ENCODE measurements at regions not wholly inside any gene's neighbourhood (a gene's known extent, or its start where the extent isn't known, plus 50 kb on each side); places are given as distances from the start of the nearest gene placed in this dataset.

DNA sequence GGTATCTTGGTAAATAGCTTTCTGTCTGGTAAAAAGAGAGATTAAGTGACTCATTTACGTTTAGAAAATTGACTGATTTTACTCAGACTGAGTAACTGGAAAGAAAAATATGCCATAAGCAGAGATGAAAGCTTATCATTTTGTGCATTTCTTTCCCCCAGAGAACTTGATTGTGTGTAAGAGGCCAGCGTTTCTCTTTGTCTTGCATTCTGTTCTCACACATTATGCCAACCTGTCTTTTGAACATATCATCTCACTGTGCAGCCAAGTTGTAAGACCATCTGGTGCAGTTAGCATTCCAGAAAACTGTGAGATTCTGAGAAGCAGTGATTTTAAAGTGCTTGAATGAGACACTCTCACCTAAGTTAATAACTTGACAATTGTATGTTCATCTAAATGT, 651.3 kb downstream of the TECRL start:
- DNase-seq = no peak
- intact Hi-C loops (cut with DNase I) = no loop called here

GRCh38 chr4:63742882-63743281, 666.4 kb downstream of the TECRL start:
- intact Hi-C loops (cut with DNase I) = no loop called here

More for the DNA sequence above, 651.3 kb downstream of the TECRL start:
- ATAC-seq = no peak
- no peak overlapping the region for H3K27ac ChIP-seq
- no peak overlapping the region for H3K4me3 ChIP-seq
- H3K36me3 ChIP-seq = no peaks in the 10 kb centered on the region
- H3K4me1 ChIP-seq = no peaks in the 10 kb centered on the region
- no peaks in the 10 kb centered on the region for H3K27me3 ChIP-seq (ENCODE audit: low read depth)
- no peak for TF ChIP-seq CTCF (IDR thresholded peaks at IDR 0.05)
- no peaks in the 10 kb centered on the region for H3K9me3 ChIP-seq

DNA sequence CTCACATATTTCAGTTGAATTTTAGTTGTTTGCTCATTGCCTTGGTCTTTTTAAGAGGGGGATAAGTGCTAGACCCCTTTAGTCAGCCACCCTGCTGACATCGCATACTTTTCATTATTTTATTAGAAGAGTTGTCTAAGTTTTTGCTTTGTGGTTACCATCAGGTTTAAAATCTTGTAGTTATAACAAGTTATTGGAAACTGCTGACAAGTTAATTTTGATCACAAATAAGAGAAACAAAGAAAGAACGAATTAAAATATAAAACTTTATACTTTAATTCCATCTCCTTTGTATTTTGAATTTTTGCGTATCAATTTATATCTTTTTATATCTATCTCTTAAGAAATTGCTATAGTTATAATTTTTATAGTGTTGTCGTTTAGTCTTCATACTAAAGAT, 679.7 kb downstream of the TECRL start:
- Histone ChIP-seq H3K9me3 (no peaks in the 10 kb centered on the region), H3K4me1 (no peaks in the 10 kb centered on the region), H3K27me3 (ENCODE audit: low read depth) (no peaks in the 10 kb centered on the region), H3K4me3 (no peak overlapping the region), H3K36me3 (no peaks in the 10 kb centered on the region), H3K27ac (no peak overlapping the region)
- intact Hi-C loops (cut with DNase I) = no loop called here
- no peak for TF ChIP-seq CTCF (IDR thresholded peaks at IDR 0.05)
- ATAC-seq = no peak
- no peak for DNase-seq

More at GRCh38 chr4:63742882-63743281, 666.4 kb downstream of the TECRL start:
- DNase-seq (no peak), ATAC-seq (no peak)
- H3K4me1 ChIP-seq = no peaks in the 10 kb centered on the region
- no peak overlapping the region for H3K4me3 ChIP-seq
- no peak overlapping the region for H3K27ac ChIP-seq
- no peaks in the 10 kb centered on the region for H3K36me3 ChIP-seq
- H3K27me3 ChIP-seq (ENCODE audit: low read depth) = no peaks in the 10 kb centered on the region
- H3K9me3 ChIP-seq = no peaks in the 10 kb centered on the region
- no peak for TF ChIP-seq CTCF (IDR thresholded peaks at IDR 0.05)

- no peaks in the 10 kb centered on the region for H3K9me3 ChIP-seq
- H3K4me1 ChIP-seq = no peaks in the 10 kb centered on the region
- H3K27me3 ChIP-seq (ENCODE audit: low read depth) = no peaks in the 10 kb centered on the region
- no peak overlapping the region for H3K4me3 ChIP-seq
- no peak overlapping the region for H3K27ac ChIP-seq
- intact Hi-C loops (cut with DNase I) = no loop called here
- no peak for DNase-seq
- TF ChIP-seq CTCF (IDR thresholded peaks at IDR 0.05) = no peak
- no peaks in the 10 kb centered on the region for H3K36me3 ChIP-seq
- ATAC-seq = no peak
Observed at GRCh38 chr4:63728480-63729177, 680.6 kb downstream of the TECRL start.

GRCh38 chr4:63717384-63717783, 691.9 kb downstream of the TECRL start:
- Histone ChIP-seq H3K27ac (no peak overlapping the region), H3K36me3 (no peaks in the 10 kb centered on the region), H3K9me3 (no peaks in the 10 kb centered on the region), H3K27me3 (ENCODE audit: low read depth) (no peaks in the 10 kb centered on the region), H3K4me3 (no peak overlapping the region), H3K4me1 (no peaks in the 10 kb centered on the region)
- no peak for TF ChIP-seq CTCF (IDR thresholded peaks at IDR 0.05)
- intact Hi-C loops (cut with DNase I) = no loop called here
- ATAC-seq (no peak), DNase-seq (no peak)

Measured in lower lobe of right lung (tissue), 2 donors.